Ishikawa (cell line): ENCODE measurements at regions not wholly inside any gene's neighbourhood (a gene's known extent, or its start where the extent isn't known, plus 50 kb on each side); places are given as distances from the start of the nearest gene placed in this dataset.

Experiments
- CEBPB ChIP-seq: IDR thresholded peaks from 2 replicates; pipeline ENCODE4 v1.6.1; 2012
- CREB1 ChIP-seq: IDR thresholded peaks from 2 replicates; pipeline ENCODE4 v1.6.1; 2012; ENCODE audit warnings: low read depth
- EGR1 ChIP-seq: IDR thresholded peaks from 2 replicates; pipeline ENCODE4 v1.6.1; 2012
- EP300 ChIP-seq: IDR thresholded peaks from 2 replicates; pipeline ENCODE4 v1.6.1; 2012; ENCODE audit warnings: borderline replicate concordance
- FOXM1 ChIP-seq: IDR thresholded peaks from 2 replicates; pipeline ENCODE4 v1.6.1; 2012; ENCODE audit warnings: low read depth, borderline replicate concordance
- MAX ChIP-seq: IDR thresholded peaks from 2 replicates; pipeline ENCODE4 v1.6.1; 2012
- NFIC ChIP-seq: IDR thresholded peaks from 2 replicates; pipeline ENCODE4 v1.6.1; 2012
- RAD21 ChIP-seq: IDR thresholded peaks from 2 replicates; pipeline ENCODE4 v1.6.1; 2012; ENCODE audit warnings: low read depth
- REST ChIP-seq: IDR thresholded peaks from 2 replicates; pipeline ENCODE4 v1.6.1; 2012; ENCODE audit warnings: low read depth, mild to moderate bottlenecking
- TAF1 ChIP-seq: IDR thresholded peaks from 2 replicates; pipeline ENCODE4 v1.6.1; 2012; ENCODE audit warnings: low read depth, mild to moderate bottlenecking
- TCF12 ChIP-seq: IDR thresholded peaks from 2 replicates; pipeline ENCODE4 v1.6.1; 2012; ENCODE audit warnings: low read depth
- TEAD4 ChIP-seq: IDR thresholded peaks from 2 replicates; pipeline ENCODE4 v1.6.1; 2012
- USF1 ChIP-seq: IDR thresholded peaks from 2 replicates; pipeline ENCODE4 v1.6.1; 2012
- YY1 ChIP-seq: IDR thresholded peaks from 2 replicates; pipeline ENCODE4 v1.6.1; 2012; ENCODE audit warnings: low read depth
- ZBTB7A ChIP-seq: IDR thresholded peaks from 2 replicates; pipeline ENCODE4 v1.6.1; 2012; ENCODE audit warnings: low read depth

DNA sequence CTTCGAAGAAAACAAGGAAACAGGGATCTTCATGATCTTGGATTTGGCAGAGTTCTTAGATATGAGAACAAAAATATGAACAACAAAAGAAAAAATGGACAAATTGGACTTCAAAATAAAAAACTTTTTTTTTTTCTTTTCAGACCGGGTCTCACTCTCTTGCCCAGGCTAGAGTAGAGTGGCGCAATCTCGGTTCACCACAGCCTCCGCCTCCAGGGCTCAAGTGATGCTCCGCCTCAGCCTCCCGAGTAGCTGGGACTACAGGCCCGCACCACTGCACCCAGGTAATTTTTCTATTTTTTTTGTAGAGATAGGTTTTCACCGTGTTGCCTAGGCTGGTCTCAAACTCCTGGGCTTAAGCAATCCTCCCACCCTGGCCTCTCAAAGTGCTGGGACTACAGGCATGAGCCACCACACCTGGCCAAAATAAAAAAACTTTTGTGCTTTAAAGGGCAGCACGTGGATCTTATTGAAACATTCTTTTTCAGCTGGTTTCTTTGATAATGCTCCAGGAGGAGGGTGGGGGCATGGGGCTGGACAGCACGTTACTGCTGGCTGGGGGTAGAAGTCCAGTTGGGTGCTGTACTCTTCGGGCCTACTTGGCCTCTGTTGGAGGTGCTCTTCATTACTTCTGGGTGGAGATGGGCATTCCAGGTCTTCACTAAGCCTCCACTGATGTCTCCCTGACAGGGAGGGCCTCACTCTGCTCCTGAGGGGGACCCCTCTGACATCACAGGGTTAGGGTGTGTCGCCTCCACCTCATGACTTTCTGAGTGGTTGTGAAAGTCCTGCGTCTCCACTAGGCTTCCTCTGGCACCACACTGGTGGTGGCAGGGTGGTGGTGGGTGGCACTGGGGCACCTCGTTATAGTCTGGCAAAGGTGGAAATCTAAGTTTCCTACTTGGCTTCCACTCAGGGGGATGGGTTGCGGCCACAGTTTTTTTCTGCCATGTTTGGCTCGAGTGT lies 150.5 kb upstream of the XPO1 start:
- no peak for TF ChIP-seq MAX
- 0 out of 2 replicates have a peak, but pooled peaks have one; percentile 1 for TF ChIP-seq CEBPB
- TF ChIP-seq USF1: no peak

DNA sequence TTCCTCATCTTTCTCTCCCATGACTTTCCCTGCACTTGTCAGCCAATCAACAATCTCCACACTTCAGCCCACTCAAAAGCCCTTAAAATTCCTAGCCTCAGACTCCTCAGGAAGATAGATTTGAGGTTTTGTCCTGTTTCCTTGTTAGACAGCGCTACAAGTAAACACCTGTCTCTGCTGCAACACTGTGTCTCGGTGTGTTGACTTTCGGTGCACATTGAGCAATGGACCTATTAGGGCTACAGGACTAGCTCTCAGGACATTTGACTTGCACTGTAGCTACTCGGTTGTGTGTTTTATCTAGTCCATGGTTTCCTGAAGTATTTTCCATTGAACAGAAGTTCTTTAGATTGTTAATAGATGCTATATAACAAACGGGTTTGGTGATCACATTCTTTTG lies 140.9 kb upstream of the XPO1 start:
- TF ChIP-seq REST (no peak), FOXM1 (no peak), EGR1 (no peak), CREB1 (no peak), USF1 (no peak), TAF1 (no peak), TCF12 (no peak), CEBPB (no peak), TEAD4 (no peak), NFIC (no peak), MAX (no peak), EP300 (no peak), YY1 (no peak), ZBTB7A (no peak), RAD21 (no peak)

DNA sequence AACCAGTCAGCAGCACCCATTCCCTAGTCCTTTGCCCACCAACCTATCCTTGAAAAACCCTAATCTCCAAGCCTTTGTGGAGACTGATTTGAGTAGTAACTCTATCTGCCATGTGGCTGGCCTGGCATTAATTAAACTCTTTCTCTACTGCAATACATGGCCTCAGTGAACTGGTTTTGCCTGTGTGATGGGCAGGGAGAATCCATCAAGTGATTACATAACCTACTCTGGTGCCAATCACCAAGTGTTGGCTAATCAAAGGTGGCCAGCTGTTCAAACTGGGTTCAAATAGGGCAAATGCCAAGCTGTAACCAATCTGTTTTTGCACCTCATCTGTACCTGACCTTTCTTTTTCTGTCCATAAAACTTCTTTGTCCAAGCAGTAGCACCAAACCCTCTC lies 139.8 kb upstream of the XPO1 start:
- no peak for TF ChIP-seq TEAD4
- no peak for TF ChIP-seq USF1
- no peak for TF ChIP-seq YY1
- no peak for TF ChIP-seq TCF12
- no peak for TF ChIP-seq EGR1
- no peak for TF ChIP-seq TAF1
- TF ChIP-seq REST: no peak

GRCh38 chr2:61677306-61677705 lies 139.2 kb upstream of the XPO1 start:
- TF ChIP-seq EGR1: no peak
- TF ChIP-seq CEBPB: no peak
- no peak for TF ChIP-seq YY1
- no peak for TF ChIP-seq TCF12
- TF ChIP-seq ZBTB7A: no peak
- TF ChIP-seq RAD21: no peak
- no peak for TF ChIP-seq FOXM1
- TF ChIP-seq TEAD4: no peak
- no peak for TF ChIP-seq REST
- TF ChIP-seq CREB1: no peak
- TF ChIP-seq USF1: no peak
- TF ChIP-seq TAF1: no peak
